ENCODE measurements at regions not wholly inside any gene's neighbourhood (a gene's known extent, or its start where the extent isn't known, plus 50 kb on each side); places are given as distances from the start of the nearest gene placed in this dataset.

GRCh38 chr15:93417156-93417555 is 328.1 kb upstream of the RGMA start:
- no peaks in the 10 kb centered on the region for H3K9me3 Mint-ChIP-seq
- no peak for DNase-seq
- CTCF ChIA-PET: no interaction called here
- no peak overlapping the region for H3K27ac Mint-ChIP-seq
- POLR2A ChIA-PET: no interaction called here
- no peak for ATAC-seq
- no peaks in the 10 kb centered on the region for H3K36me3 Mint-ChIP-seq (ENCODE audit: low read depth)
- H3K4me1 Mint-ChIP-seq (ENCODE audit: low read depth): no peaks in the 10 kb centered on the region
- no peak for TF ChIP-seq CTCF (IDR thresholded peaks at IDR 0.05)
- H3K27me3 Mint-ChIP-seq: no peaks in the 10 kb centered on the region
- intact Hi-C loops (cut with micrococcal nuclease): no loop called here
- H3K4me3 Mint-ChIP-seq: no peak overlapping the region

GRCh38 chr15:93415576-93415975 is 326.6 kb upstream of the RGMA start:
- POLR2A ChIA-PET: no interaction called here
- DNase-seq (no peak), ATAC-seq (no peak)
- CTCF ChIA-PET: no interaction called here
- H3K36me3 Mint-ChIP-seq (ENCODE audit: low read depth): no peaks in the 10 kb centered on the region
- H3K27me3 Mint-ChIP-seq: no peaks in the 10 kb centered on the region
- intact Hi-C loops (cut with micrococcal nuclease): no loop called here
- no peaks in the 10 kb centered on the region for H3K4me1 Mint-ChIP-seq (ENCODE audit: low read depth)
- no peak overlapping the region for H3K27ac Mint-ChIP-seq
- H3K9me3 Mint-ChIP-seq: no peaks in the 10 kb centered on the region
- no peak overlapping the region for H3K4me3 Mint-ChIP-seq
- no peak for TF ChIP-seq CTCF (IDR thresholded peaks at IDR 0.05)

- intact Hi-C loops (cut with micrococcal nuclease): no loop called here
- DNase-seq: no peak
- no peak overlapping the region for H3K27ac Mint-ChIP-seq
- ChIA-PET POLR2A (interaction anchor here (1.1 kb wide), 1 partner anchor 8 kb away, joined by 3 read pairs; no protein-coding TSS in a partner anchor), CTCF (no interaction called here)
- no peak overlapping the region for H3K4me3 Mint-ChIP-seq
- no peak for ATAC-seq
- no peaks in the 10 kb centered on the region for H3K9me3 Mint-ChIP-seq
- no peak for TF ChIP-seq CTCF (IDR thresholded peaks at IDR 0.05)
- no peaks in the 10 kb centered on the region for H3K27me3 Mint-ChIP-seq
- H3K4me1 Mint-ChIP-seq (ENCODE audit: low read depth): no peaks in the 10 kb centered on the region
- no peaks in the 10 kb centered on the region for H3K36me3 Mint-ChIP-seq (ENCODE audit: low read depth)
These were observed 325.7 kb upstream of the RGMA start for GRCh38 chr15:93414576-93415231.

GRCh38 chr15:93413745-93414144 is 324.7 kb upstream of the RGMA start:
- Mint-ChIP-seq H3K27me3 (no peaks in the 10 kb centered on the region), H3K27ac (no peak overlapping the region), H3K4me1 (ENCODE audit: low read depth) (no peaks in the 10 kb centered on the region), H3K4me3 (no peak overlapping the region), H3K9me3 (no peaks in the 10 kb centered on the region), H3K36me3 (ENCODE audit: low read depth) (no peaks in the 10 kb centered on the region)
- ATAC-seq (no peak), DNase-seq (no peak)
- no peak for TF ChIP-seq CTCF (IDR thresholded peaks at IDR 0.05)
- ChIA-PET CTCF (no interaction called here), POLR2A (no interaction called here)
- intact Hi-C loops (cut with micrococcal nuclease): no loop called here

GRCh38 chr15:93399121-93399520 is 310.1 kb upstream of the RGMA start:
- no peak for ATAC-seq
- Mint-ChIP-seq H3K9me3 (peaks cover 3% of the 10 kb centered on the region), H3K27ac (no peak overlapping the region), H3K36me3 (ENCODE audit: low read depth) (no peaks in the 10 kb centered on the region), H3K4me1 (ENCODE audit: low read depth) (no peaks in the 10 kb centered on the region), H3K4me3 (no peak overlapping the region), H3K27me3 (peaks cover 8% of the 10 kb centered on the region)
- CTCF ChIA-PET: no interaction called here
- POLR2A ChIA-PET: no interaction called here
- DNase-seq: no peak
- TF ChIP-seq CTCF (IDR thresholded peaks at IDR 0.05): no peak
- intact Hi-C loops (cut with micrococcal nuclease): no loop called here
